ENCODE measurements at regions not wholly inside any gene's neighbourhood (a gene's known extent, or its start where the extent isn't known, plus 50 kb on each side); places are given as distances from the start of the nearest gene placed in this dataset.
"Not testable (repeated sequence)": the region's sequence is repeated elsewhere in the genome, so short reads cannot be mapped to it uniquely, and the experiment has no call there.

DNA sequence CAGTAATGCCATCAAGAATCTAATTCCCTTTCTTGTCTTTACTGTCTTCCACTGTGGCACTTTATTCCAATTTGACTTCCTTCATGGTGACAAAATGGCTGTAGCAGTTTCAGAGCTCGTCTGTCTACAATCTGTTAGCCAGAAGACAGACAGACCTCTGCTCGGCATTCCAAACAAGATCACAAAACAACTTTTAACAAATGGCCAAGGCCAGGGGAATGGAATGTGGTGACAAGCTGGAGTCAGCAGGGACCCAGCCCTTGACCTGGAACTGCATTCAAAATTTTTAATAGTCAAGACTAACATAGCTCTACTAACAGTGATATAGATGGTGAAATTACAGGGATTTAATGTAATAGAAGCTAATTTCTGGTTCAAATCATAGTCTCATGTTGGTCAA lies 637.2 kb downstream of the ETS1 start:
- no peak overlapping the region for H3K4me3 ChIP-seq

DNA sequence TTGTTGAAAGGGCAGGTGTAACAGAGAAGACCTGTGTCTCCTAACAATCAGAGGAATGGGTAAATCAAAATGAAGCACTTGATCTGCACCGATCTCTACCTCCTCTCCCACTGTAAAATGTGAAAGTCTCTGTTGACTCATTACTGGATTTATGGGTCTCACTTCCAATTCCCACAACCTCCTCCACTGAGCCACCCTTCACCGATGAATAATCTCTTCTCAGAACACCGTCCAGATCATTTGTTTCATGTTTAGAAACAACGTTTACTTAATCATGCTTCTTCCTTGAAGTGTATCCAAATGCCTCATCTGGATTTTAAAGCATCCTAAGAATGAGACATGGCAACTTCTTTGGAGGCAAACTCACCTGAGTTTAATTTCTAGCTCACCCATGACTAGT lies 643.6 kb downstream of the ETS1 start:
- DNase-seq, result no peak
- no peaks in the 10 kb centered on the region for H3K27me3 ChIP-seq
- H3K9me3 ChIP-seq, result no peaks in the 10 kb centered on the region
- no peaks in the 10 kb centered on the region for H3K36me3 ChIP-seq
- no peak overlapping the region for H3K4me3 ChIP-seq

More for the DNA sequence above, 637.2 kb downstream of the ETS1 start:
- Histone ChIP-seq H3K27me3 (no peaks in the 10 kb centered on the region), H3K36me3 (no peaks in the 10 kb centered on the region), H3K9me3 (no peaks in the 10 kb centered on the region)
- DNase-seq, result no peak

DNA sequence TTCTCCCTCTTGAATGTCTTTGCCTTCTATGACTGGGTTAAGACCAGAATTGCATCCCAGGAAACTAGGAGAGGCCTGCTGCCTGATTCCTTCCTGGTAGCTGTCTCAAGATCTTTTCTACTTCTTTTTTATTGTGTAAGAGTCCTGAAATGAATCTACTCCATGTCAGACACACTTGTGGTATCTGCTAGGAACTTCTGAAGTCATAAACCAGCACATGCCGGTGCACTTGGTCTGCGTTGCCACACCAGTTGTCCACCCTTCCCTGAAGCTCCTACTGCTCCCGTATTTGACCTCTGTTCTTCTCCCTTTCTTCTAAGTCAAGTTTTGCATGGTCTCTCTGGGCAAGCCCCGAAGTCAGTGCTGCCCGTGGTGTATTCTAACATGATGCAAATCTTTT lies 644.2 kb downstream of the ETS1 start:
- no peak for DNase-seq
- no peaks in the 10 kb centered on the region for H3K27me3 ChIP-seq
- no peak overlapping the region for H3K4me3 ChIP-seq

DNA sequence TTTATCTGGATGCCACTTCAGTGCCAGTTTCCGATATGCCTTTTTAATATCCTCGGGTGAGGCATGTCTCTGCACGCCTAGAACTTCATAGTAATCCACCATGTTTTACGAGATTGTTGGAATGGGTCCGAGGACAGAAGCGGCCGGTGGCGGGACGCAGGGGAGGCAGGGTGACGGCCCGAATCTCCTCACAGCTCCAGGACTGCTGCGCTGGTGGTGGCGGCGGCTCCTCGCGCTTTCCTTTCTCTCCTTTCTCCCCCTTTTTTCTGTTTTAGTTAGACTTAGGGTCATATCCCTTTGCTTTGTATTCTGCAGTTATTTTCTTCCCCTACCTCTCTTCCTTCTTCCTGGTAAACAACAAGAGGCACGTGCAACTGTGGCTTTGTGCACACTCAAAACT lies 645.8 kb downstream of the ETS1 start:
- H3K9me3 ChIP-seq, H3K4me3 ChIP-seq, DNase-seq, H3K36me3 ChIP-seq, H3K27me3 ChIP-seq: not testable (repeated sequence)

More for the DNA sequence above, 644.2 kb downstream of the ETS1 start:
- no peaks in the 10 kb centered on the region for H3K36me3 ChIP-seq
- H3K9me3 ChIP-seq, result no peaks in the 10 kb centered on the region

DNA sequence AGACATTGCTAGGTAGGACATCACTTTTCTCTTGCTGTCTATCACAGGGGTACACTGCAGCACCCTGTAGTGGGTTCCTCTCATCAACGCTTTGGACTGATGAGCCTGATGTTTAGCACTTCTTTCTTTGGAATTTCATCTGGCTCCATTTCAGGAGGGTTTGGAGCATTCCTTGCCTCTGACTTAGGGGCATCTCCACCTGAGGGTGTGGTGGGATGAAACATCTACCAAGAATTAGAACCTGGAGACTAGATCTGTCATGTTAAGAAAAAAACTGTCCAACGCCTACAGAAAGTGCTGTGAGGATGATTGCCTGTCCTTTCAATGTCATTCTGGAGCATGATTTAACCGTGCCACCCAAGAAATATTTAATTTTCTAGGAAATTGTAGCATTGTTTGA lies 648.4 kb downstream of the ETS1 start:
- Histone ChIP-seq H3K27me3 (no peaks in the 10 kb centered on the region), H3K4me3 (no peak overlapping the region), H3K36me3 (no peaks in the 10 kb centered on the region), H3K9me3 (no peaks in the 10 kb centered on the region)
- no peak for DNase-seq

DNA sequence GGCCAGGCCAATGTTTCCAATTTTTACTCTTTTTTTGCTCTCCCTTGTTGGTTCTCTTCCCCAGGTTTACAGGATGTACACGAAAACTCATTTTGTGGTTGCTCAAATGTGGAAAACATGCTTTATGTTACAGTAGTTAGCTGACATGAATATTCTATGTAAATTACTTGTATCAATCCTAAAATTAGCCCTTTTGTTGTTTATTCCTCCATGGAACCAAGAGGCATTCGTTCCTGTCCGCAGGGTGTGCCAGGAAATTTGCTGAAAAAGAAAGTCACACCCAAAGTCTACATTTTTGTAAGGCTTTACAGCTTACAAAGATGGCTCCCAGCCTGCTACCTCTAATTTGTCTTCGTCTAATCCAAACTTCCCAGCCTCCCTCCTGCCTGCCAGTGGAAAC lies 652.3 kb downstream of the ETS1 start:
- DNase-seq, result no peak
- H3K27me3 ChIP-seq, result no peaks in the 10 kb centered on the region
- H3K9me3 ChIP-seq, result no peaks in the 10 kb centered on the region
- H3K36me3 ChIP-seq, result no peaks in the 10 kb centered on the region
- no peak overlapping the region for H3K4me3 ChIP-seq

DNA sequence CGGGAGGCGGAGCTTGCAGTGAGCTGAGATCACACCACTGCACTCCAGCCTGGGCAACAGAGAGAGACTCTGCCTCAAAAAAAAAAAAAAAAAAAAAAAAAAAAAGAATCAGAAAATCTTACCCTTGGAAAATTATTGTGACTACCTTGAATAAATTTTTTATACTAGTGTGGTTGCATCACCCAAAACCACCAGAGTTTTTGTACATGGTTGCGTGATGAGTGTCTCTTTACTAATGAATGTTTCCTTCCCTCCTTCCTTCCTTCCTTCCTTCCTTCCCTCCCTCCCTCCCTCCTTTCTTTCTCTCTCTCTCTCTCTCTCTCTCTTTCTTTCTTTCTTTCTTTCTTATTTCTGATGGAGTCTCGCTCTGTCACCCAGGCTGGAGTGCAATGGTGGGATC lies 653.4 kb downstream of the ETS1 start:
- H3K9me3 ChIP-seq, H3K27me3 ChIP-seq, H3K4me3 ChIP-seq, DNase-seq, H3K36me3 ChIP-seq: not testable (repeated sequence)

DNA sequence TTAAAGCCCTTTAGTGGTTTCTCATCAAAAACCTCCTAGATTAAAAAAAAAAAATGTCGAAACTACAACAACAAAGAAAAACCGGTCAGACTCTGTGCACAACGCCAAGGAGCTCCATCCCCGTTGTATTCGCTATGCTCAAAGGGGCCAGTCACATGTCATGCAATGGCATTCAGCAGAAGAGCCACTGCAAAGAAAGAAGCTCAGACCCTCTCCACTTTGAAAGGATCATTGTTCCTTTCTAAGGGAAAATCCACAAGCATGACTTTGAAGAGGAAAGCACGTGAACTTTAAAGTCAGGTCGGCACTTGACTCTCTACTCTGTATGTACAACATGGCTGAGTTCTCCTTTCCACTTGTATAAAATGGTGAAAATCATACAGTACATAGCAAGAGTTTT lies 655.6 kb downstream of the ETS1 start:
- Histone ChIP-seq H3K36me3 (no peaks in the 10 kb centered on the region), H3K4me3 (no peak overlapping the region), H3K27me3 (no peaks in the 10 kb centered on the region), H3K9me3 (no peaks in the 10 kb centered on the region)
- no peak for DNase-seq

DNA sequence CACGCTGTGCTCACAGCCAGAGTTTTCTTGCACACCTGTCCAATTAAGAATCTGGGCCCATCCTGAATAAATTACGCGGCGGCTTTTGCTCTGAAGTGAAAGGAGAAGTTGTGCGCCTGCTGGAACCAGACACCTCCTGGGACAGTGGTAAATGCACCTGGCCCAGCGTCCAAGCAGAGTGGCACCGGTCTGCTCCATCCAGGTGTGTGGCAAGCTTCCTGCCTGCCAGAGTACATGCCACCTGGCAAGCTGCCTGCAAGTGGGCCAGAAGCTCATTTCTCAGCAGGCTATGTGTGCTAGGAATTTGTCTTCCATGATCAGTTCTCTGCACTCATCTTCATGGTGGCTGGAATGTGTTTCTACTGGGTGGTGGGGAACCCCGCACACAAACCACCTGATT lies 660.6 kb downstream of the ETS1 start:
- Histone ChIP-seq H3K4me3 (no peak overlapping the region), H3K27me3 (no peaks in the 10 kb centered on the region), H3K9me3 (no peaks in the 10 kb centered on the region), H3K36me3 (no peaks in the 10 kb centered on the region)
- no peak for DNase-seq

DNA sequence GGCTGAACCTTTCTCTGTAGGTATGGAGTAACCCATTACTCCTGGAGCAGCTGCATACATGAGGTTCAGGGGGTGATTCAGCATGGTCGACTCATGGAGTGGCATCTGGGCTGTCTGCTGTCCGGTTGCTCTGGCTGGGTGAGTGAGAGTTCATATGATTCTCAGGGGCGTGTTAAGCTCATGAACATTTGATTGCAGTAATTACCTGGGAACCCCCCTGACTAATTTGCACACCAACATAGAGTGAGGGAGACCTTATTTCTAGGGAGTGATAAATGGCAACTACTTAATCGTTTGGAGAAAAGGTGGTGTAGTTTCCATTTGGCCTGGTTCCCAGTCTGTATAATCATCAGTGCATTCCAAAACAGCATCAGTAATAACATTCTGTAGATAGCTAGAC lies 661.9 kb downstream of the ETS1 start:
- H3K4me3 ChIP-seq, result no peak overlapping the region

DNA sequence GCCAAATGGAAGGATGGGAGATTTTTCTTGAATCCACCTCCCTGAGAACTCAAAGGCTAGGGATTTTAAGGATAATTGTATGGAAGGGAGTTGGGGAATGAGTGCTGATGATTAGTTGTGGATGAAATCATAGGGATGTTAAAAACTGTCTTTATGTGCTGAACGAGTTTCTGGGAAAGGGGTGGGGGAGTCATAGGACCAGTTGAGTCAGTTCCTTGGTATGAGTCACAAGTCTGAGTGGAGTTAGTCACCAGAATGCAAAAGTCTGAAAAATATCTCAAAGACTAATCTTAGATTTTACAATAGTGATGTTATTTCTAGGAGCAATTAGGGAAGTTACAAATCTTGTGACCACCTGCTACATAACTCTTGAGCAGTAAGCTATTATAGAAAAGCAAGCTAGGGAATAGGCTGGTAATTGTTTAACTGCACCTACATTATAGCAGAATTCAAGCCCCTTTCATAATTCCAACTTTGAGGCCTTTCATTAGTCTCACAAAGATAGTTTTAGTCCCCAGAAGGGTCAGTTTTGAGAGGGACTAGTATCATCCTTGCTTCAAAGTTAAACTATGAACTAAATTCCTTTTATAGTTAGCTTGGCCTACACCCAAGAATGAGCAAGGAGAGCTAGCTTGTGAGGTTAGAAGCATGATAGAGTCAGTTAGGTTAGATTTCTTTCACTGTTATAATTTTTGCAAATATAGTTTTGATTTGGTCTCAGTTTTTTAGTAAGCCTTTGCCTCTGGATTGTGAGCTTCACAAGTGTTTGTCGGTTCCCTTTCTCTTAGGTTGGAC lies 668.0 kb downstream of the ETS1 start:
- Histone ChIP-seq H3K9me3 (peaks cover 10% of the 10 kb centered on the region), H3K36me3 (no peaks in the 10 kb centered on the region), H3K27me3 (no peaks in the 10 kb centered on the region), H3K4me3 (no peak overlapping the region)
- peak; percentile 6 for DNase-seq

More for the DNA sequence above, 661.9 kb downstream of the ETS1 start:
- no peaks in the 10 kb centered on the region for H3K27me3 ChIP-seq
- no peaks in the 10 kb centered on the region for H3K9me3 ChIP-seq
- DNase-seq, result peak; percentile 22
- no peaks in the 10 kb centered on the region for H3K36me3 ChIP-seq

DNA sequence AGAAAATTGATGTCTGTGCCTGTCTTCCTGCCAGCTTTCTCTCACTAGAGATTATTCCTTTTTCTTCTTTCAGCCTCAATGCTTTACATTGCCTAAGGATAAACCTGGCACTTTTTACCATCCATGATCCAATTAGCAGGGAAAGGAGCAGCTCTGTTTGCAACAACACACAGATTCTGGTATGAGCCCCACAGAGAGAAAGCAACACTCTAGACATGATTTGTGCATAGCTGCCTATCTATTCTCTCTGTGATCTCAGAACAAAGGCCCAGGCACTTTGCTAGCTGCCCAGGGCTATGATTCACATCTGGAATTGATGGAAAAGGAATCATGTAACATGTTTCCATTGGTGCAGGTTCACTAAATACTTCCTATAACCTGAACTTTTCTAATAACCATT lies 685.0 kb downstream of the ETS1 start:
- H3K4me3 ChIP-seq, result no peak overlapping the region
- no peaks in the 10 kb centered on the region for H3K36me3 ChIP-seq
- no peaks in the 10 kb centered on the region for H3K27me3 ChIP-seq
- 0 out of 2 replicates have a peak, but pooled peaks cover 2% of the 10 kb centered on the region for H3K9me3 ChIP-seq
- DNase-seq, result no peak

DNA sequence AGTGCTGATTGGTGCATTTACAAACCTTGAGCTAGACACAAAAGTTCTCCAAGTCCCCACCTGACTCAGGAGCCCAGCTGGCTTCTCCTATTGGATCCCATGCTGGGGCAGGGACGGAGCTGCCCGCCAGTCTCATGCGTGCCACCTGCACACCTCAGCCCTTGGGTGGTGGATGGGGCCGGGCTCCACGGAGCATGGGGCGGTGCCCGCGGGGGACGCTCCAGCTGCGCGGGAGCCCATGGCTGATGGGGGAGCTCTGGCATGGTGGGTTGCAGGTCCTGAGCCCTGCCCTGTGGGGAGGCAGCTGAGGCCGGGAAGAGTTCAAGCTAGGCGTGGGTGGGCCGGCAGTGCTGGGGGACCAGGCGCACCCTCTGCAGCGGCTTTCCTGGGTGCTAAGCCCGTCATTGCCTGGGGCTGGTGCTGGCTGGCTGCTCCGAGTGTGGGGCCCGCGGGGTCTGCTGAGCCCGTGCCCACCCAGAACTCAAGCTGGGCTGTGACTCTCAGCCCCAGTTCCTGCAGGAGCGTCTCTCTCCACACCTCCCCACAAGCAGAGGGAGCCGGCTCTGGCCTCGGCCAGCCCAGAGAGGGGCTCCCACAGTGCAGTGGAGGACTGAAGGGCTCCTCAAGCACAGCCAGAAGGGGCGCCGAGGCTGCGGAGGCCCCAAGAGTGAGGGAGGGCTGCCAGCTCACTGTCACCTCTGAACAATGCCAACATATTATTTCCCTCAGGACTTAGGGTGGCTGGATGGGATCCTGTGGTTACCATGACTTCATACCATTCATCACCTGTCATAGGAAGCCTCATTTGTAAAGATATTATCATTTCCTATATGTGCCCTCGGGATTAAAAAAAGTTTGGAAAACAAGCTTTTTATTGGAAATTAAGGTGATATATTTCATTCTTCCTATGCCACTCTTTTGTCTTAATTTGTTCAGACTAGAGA lies 688.7 kb downstream of the ETS1 start:
- no peak overlapping the region for H3K4me3 ChIP-seq
- no peaks in the 10 kb centered on the region for H3K27me3 ChIP-seq
- H3K36me3 ChIP-seq, result no peaks in the 10 kb centered on the region
- no peak for DNase-seq
- H3K9me3 ChIP-seq, result 0 out of 2 replicates have a peak, but pooled peaks cover 2% of the 10 kb centered on the region

DNA sequence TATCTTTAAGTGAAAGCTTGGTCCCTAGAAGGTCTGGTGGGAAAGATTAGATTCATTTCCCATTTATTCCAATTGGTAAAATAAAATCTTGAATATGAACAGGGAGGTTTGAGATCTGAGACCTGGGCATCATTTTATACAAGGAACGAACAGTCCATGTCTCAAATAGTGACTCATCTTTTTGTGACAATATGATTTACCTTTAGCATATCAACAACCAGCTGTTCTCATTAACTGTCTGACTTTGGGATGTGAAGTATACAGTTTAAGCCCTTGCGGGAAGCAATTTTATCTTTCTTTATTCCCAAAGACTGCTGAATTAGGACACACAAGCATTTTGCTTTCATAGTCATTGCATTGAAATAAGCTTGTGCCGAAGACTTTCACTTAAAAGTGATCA lies 691.6 kb downstream of the ETS1 start:
- no peaks in the 10 kb centered on the region for H3K27me3 ChIP-seq
- H3K36me3 ChIP-seq, result no peaks in the 10 kb centered on the region
- DNase-seq, result no peak
- 0 out of 2 replicates have a peak, but pooled peaks cover 2% of the 10 kb centered on the region for H3K9me3 ChIP-seq
- H3K4me3 ChIP-seq, result no peak overlapping the region

DNA sequence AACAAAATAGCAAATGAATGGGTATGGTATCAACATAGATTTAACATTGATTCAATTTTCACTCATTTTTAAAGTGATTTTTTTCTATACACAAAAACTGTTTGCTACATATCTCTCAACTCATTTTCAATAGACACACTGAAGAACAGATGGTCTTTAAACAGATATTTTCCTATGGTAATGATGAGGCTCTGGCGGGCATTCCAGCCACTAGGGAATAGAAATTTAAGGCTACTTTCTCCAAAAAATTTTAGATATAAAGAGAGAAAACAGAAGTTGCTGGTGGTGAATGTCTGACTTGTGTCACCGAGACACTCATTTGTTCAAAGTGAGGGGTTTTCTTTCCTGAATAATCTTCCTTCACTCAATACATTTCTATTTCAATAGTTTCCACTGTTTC lies 693.0 kb downstream of the ETS1 start:
- Histone ChIP-seq H3K27me3 (no peaks in the 10 kb centered on the region), H3K4me3 (no peak overlapping the region), H3K36me3 (no peaks in the 10 kb centered on the region), H3K9me3 (0 out of 2 replicates have a peak, but pooled peaks cover 2% of the 10 kb centered on the region)
- no peak for DNase-seq

DNA sequence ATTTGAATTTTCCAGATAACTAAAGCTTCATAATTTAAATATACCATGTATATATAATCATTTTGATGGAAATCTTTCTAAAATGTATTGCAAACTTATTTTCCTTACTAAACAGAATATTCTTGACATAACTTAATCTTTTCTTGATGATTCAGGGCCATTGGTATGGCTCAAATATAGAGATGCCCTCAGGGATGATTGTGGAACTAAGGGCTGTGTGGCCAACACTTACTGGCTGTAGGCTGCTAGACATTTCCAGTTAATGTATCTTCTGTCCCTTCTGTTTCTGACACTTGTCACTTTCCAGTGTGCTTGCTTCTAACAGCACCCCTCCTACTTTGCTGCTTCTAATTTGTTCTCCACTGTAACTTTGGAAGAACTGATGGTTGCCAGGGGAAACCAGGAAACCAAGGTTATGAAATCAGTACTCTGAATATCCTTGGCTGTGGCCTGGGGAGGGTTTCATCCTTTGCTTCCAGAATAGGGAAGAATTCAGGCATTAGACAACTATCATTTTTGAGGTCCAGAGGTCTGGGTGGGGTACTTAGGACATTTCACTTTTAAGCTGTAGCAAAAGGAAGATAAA lies 697.2 kb downstream of the ETS1 start:
- H3K27me3 ChIP-seq, result no peaks in the 10 kb centered on the region
- no peak for DNase-seq
- no peaks in the 10 kb centered on the region for H3K36me3 ChIP-seq
- no peaks in the 10 kb centered on the region for H3K9me3 ChIP-seq
- no peak overlapping the region for H3K4me3 ChIP-seq

DNA sequence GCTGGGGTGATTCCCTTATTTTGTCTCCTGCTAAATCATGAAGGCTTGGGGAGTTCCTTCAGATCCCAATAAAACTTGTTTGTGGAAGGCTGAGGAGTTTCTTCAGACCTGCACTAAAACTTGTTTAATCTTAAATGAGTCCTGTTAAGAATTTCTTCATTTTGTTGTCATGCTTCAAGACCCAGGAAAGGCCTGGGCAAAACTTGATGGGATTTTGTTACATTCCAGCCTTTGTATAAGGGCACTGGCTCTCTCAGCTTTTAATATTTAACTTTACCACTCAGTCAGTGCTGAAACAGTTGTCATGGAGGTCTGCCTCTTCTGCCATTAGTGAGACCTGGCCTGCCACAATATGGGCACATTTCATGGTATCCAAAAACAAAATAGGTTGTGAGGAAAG lies 699.0 kb downstream of the ETS1 start:
- Histone ChIP-seq H3K36me3 (no peaks in the 10 kb centered on the region), H3K27me3 (no peaks in the 10 kb centered on the region)

More for the DNA sequence above, 699.0 kb downstream of the ETS1 start:
- no peak overlapping the region for H3K4me3 ChIP-seq
- H3K9me3 ChIP-seq, result no peaks in the 10 kb centered on the region
- DNase-seq, result no peak

Data from MG63 (cell line).